HFFc6 (cell line): ENCODE measurements at regions not wholly inside any gene's neighbourhood (a gene's known extent, or its start where the extent isn't known, plus 50 kb on each side); places are given as distances from the start of the nearest gene placed in this dataset.
A peak's percentile ranks its signal among the peaks of the same experiment; 100 is the strongest.

Source experiments
- DNase-seq: peaks from one replicate; pipeline ENCODE4 v3.0.0-alpha.2; 2018
- H3K27ac Mint-ChIP-seq: 2 replicates; pipeline ENCODE4 v1.8.0; 2020; ENCODE audit warnings: mild to moderate bottlenecking, mixed read lengths
- H3K27me3 Mint-ChIP-seq: 2 replicates; pipeline ENCODE4 v1.8.0; 2021; ENCODE audit warnings: mild to moderate bottlenecking, moderate library complexity, mixed read lengths; ENCODE audit not compliant: insufficient read depth
- H3K36me3 Mint-ChIP-seq: 2 replicates; pipeline ENCODE4 v1.8.0; 2021; ENCODE audit warnings: low read depth, mixed read lengths
- H3K4me1 Mint-ChIP-seq: 2 replicates; pipeline ENCODE4 v1.8.0; 2020; ENCODE audit warnings: low read depth, mixed read lengths
- H3K4me3 Mint-ChIP-seq: 2 replicates; pipeline ENCODE4 v1.8.0; 2020; ENCODE audit warnings: mild to moderate bottlenecking, moderate library complexity, mixed read lengths
- H3K9me3 Mint-ChIP-seq: 2 replicates; pipeline ENCODE4 v1.8.0; 2020; ENCODE audit warnings: mild to moderate bottlenecking, mixed read lengths
- TF ChIP-seq, protein P1 (sequence below): fragments of 200-600 bp; sonication (generic); IDR thresholded peaks from 2 replicates; pipeline ENCODE4 v1.5.0; 2021; ENCODE audit warnings: antibody characterized with exemption, mild to moderate bottlenecking

DNA sequence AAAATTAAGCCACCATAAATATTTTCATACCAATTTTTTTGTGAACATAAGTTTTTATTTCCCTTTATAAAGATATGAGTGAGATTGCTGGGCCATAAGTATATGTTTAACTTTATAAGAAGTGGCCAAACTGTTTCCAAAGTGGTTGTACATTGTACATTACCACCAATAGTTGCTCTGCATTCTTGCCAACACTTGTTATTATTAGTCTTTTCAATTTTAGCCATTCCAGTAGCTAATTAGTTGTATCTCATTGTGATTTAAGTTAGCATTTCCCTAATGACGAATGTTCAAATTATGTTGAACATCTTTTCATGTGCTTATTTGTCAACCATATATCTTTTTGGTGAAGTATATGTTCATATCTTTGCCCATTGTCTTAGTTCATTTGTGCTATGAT lies 64.0 kb upstream of the DNAH14 start:
- TF ChIP-seq, protein P1, sequence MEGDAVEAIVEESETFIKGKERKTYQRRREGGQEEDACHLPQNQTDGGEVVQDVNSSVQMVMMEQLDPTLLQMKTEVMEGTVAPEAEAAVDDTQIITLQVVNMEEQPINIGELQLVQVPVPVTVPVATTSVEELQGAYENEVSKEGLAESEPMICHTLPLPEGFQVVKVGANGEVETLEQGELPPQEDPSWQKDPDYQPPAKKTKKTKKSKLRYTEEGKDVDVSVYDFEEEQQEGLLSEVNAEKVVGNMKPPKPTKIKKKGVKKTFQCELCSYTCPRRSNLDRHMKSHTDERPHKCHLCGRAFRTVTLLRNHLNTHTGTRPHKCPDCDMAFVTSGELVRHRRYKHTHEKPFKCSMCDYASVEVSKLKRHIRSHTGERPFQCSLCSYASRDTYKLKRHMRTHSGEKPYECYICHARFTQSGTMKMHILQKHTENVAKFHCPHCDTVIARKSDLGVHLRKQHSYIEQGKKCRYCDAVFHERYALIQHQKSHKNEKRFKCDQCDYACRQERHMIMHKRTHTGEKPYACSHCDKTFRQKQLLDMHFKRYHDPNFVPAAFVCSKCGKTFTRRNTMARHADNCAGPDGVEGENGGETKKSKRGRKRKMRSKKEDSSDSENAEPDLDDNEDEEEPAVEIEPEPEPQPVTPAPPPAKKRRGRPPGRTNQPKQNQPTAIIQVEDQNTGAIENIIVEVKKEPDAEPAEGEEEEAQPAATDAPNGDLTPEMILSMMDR: no peak
- no peak overlapping the region for H3K27ac Mint-ChIP-seq
- no peak for DNase-seq
- peaks cover 12% of the 10 kb centered on the region; the same call in 1 of the 2 replicates for H3K27me3 Mint-ChIP-seq
- no peak overlapping the region for H3K4me3 Mint-ChIP-seq
- peaks cover 7% of the 10 kb centered on the region; the same call in 1 of the 2 replicates for H3K4me1 Mint-ChIP-seq
- H3K36me3 Mint-ChIP-seq: no peaks in the 10 kb centered on the region
- H3K9me3 Mint-ChIP-seq: peaks cover 13% of the 10 kb centered on the region

- Mint-ChIP-seq H3K27ac (no peak overlapping the region), H3K36me3 (no peaks in the 10 kb centered on the region), H3K4me1 (peaks cover 7% of the 10 kb centered on the region; the same call in 1 of the 2 replicates), H3K4me3 (no peak overlapping the region), H3K9me3 (peaks cover 13% of the 10 kb centered on the region), H3K27me3 (peaks cover 7% of the 10 kb centered on the region; the same call in 1 of the 2 replicates)
- TF ChIP-seq, protein P1: no peak
- DNase-seq: no peak
These were observed 62.5 kb upstream of the DNAH14 start for GRCh38 chr1:224866940-224867339.

DNA sequence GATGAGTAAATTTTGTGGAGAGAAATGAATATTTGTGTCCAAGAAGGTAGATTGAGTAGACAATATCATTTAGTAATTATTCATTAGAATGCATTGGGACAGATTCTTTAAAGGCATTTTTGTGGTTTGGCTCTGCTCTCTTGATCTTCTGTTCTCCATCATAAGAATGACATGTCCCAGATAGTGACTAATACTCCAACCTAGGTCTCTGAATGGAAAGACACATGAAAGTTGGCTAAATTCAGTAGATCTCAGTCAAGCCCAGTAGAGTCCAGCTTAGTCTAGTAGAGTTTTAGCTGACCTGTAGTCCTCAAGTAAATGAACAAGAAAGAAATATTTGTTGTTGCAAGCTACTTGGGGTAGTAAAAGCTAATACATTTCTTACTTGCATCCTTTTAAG lies 61.8 kb upstream of the DNAH14 start:
- Mint-ChIP-seq H3K9me3 (peaks cover 13% of the 10 kb centered on the region), H3K4me1 (peaks cover 7% of the 10 kb centered on the region; the same call in 1 of the 2 replicates), H3K27me3 (peaks cover 6% of the 10 kb centered on the region; the same call in 1 of the 2 replicates), H3K36me3 (no peaks in the 10 kb centered on the region), H3K27ac (no peak overlapping the region), H3K4me3 (no peak overlapping the region)
- DNase-seq: peak; percentile 13
- TF ChIP-seq, protein P1: no peak

- H3K4me1 Mint-ChIP-seq: no peaks in the 10 kb centered on the region; the same call in 1 of the 2 replicates
- H3K27ac Mint-ChIP-seq: no peak overlapping the region
- H3K27me3 Mint-ChIP-seq: peaks cover 29% of the 10 kb centered on the region
- H3K9me3 Mint-ChIP-seq: no peaks in the 10 kb centered on the region
- no peak overlapping the region for H3K4me3 Mint-ChIP-seq
- TF ChIP-seq, protein P1: no peak
- H3K36me3 Mint-ChIP-seq: no peaks in the 10 kb centered on the region
- DNase-seq: no peak
These were observed 56.5 kb upstream of the DNAH14 start for GRCh38 chr1:224872832-224873433.

DNA sequence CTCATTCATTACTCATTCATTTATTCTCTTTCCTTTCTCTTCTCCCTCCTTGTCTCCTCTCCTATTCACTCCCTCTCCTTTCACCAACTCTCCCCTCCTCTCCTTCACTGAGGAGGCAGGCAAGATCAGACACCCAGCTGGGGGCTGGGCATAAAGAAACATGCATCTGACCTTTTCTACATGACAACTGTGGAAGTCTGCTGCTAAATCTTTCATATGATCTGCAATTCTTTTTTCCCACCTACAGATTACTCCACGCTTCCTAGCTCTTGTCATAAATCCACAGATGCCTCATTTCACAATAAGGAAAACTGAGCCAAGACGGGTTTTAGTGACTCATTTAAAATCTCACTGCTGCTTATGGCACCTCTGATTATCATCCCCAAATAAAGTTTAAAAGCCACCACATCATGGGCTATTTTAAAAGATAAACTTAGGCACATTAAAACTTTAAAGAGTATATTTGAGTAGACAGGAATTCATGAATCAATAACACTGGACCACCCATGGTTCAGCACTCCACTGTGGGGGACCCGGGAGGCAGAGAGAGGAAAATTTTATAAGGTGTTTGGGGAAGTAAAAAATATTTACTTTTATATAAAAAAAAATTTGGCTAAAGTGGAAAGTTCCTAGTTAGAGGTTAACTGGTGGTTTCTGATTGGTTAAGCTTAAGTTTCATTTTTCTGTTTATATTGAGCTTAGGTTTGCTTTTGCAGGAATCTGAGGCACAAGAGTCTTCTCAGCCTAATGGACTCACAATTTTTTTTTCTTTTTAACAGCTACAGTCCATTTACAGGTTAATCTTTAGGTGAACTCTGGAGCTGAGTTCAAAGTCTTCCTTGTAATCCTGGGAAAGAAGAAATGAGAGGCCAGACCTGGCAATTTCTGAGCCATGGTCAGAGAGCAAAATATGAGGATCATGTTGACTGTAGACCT lies 55.8 kb upstream of the DNAH14 start:
- H3K4me1 Mint-ChIP-seq: no peaks in the 10 kb centered on the region
- H3K4me3 Mint-ChIP-seq: no peak overlapping the region
- no peaks in the 10 kb centered on the region for H3K9me3 Mint-ChIP-seq
- TF ChIP-seq, protein P1: no peak
- no peaks in the 10 kb centered on the region for H3K36me3 Mint-ChIP-seq
- DNase-seq: peak; percentile 30
- H3K27me3 Mint-ChIP-seq: peaks cover 33% of the 10 kb centered on the region
- no peak overlapping the region for H3K27ac Mint-ChIP-seq
